ENCODE measurements at regions not wholly inside any gene's neighbourhood (a gene's known extent, or its start where the extent isn't known, plus 50 kb on each side); places are given as distances from the start of the nearest gene placed in this dataset.

GRCh38 chr6:99091985-99092384 is 144.2 kb upstream of the FBXL4 start:
- no peak for DNase-seq (ENCODE audit: low spot score in 2 of 2)
- no peak for FAIRE-seq

GRCh38 chr6:99080191-99080590 is 132.4 kb upstream of the FBXL4 start:
- no peak for DNase-seq (ENCODE audit: low spot score in 2 of 2)
- FAIRE-seq: no peak

GRCh38 chr6:99079058-99079457 is 131.3 kb upstream of the FBXL4 start:
- FAIRE-seq (no peak), DNase-seq (ENCODE audit: low spot score in 2 of 2) (no peak)

GRCh38 chr6:99073223-99073622 is 125.5 kb upstream of the FBXL4 start:
- no peak for DNase-seq (ENCODE audit: low spot score in 2 of 2)
- no peak for FAIRE-seq

GRCh38 chr6:99066044-99066443 is 118.3 kb upstream of the FBXL4 start:
- DNase-seq (ENCODE audit: low spot score in 2 of 2): no peak

GRCh38 chr6:99064834-99065233 is 117.1 kb upstream of the FBXL4 start:
- FAIRE-seq (no peak), DNase-seq (ENCODE audit: low spot score in 2 of 2) (no peak)

More at GRCh38 chr6:99066044-99066443, 118.3 kb upstream of the FBXL4 start:
- no peak for FAIRE-seq

GRCh38 chr6:99036672-99037071 is 88.9 kb upstream of the FBXL4 start:
- DNase-seq (ENCODE audit: low spot score in 2 of 2) (no peak), FAIRE-seq (no peak)

GRCh38 chr6:99032396-99032795 is 84.7 kb upstream of the FBXL4 start:
- FAIRE-seq (no peak), DNase-seq (ENCODE audit: low spot score in 2 of 2) (no peak)

GRCh38 chr6:99031957-99032356 is 84.2 kb upstream of the FBXL4 start:
- FAIRE-seq (no peak), DNase-seq (ENCODE audit: low spot score in 2 of 2) (no peak)

- FAIRE-seq: no peak
Observed at GRCh38 chr6:99030915-99031314, 83.2 kb upstream of the FBXL4 start.

GRCh38 chr6:99026135-99026534 is 78.4 kb upstream of the FBXL4 start:
- FAIRE-seq (no peak), DNase-seq (ENCODE audit: low spot score in 2 of 2) (no peak)

More at GRCh38 chr6:99030915-99031314, 83.2 kb upstream of the FBXL4 start:
- DNase-seq (ENCODE audit: low spot score in 2 of 2): no peak

- no peak for FAIRE-seq
- no peak for DNase-seq (ENCODE audit: low spot score in 2 of 2)
Observed at GRCh38 chr6:99024089-99024488, 76.3 kb upstream of the FBXL4 start.

- FAIRE-seq (no peak), DNase-seq (ENCODE audit: low spot score in 2 of 2) (no peak)
Observed at GRCh38 chr6:99022039-99022609, 74.4 kb upstream of the FBXL4 start.

GRCh38 chr6:99019381-99019780 is 71.6 kb upstream of the FBXL4 start:
- no peak for FAIRE-seq
- no peak for DNase-seq (ENCODE audit: low spot score in 2 of 2)

GRCh38 chr6:99017150-99017549 is 69.4 kb upstream of the FBXL4 start:
- FAIRE-seq (no peak), DNase-seq (ENCODE audit: low spot score in 2 of 2) (no peak)

- DNase-seq (ENCODE audit: low spot score in 2 of 2) (no peak), FAIRE-seq (no peak)
Observed at GRCh38 chr6:99016355-99016754, 68.6 kb upstream of the FBXL4 start.

- FAIRE-seq (no peak), DNase-seq (ENCODE audit: low spot score in 2 of 2) (no peak)
Observed at GRCh38 chr6:99014061-99014460, 66.3 kb upstream of the FBXL4 start.

- FAIRE-seq (no peak), DNase-seq (ENCODE audit: low spot score in 2 of 2) (no peak)
Observed at GRCh38 chr6:99013661-99014060, 65.9 kb upstream of the FBXL4 start.

GRCh38 chr6:99013145-99013544 is 65.4 kb upstream of the FBXL4 start:
- FAIRE-seq: no peak
- DNase-seq (ENCODE audit: low spot score in 2 of 2): no peak

GRCh38 chr6:99011151-99011550 is 63.4 kb upstream of the FBXL4 start:
- FAIRE-seq (no peak), DNase-seq (ENCODE audit: low spot score in 2 of 2) (no peak)

GRCh38 chr6:99002831-99003230 is 55.1 kb upstream of the FBXL4 start:
- DNase-seq (ENCODE audit: low spot score in 2 of 2): no peak
- no peak for FAIRE-seq

GRCh38 chr6:98998103-98998502 is 50.4 kb upstream of the FBXL4 start:
- DNase-seq (ENCODE audit: low spot score in 2 of 2) (no peak), FAIRE-seq (no peak)

Measured in frontal cortex (tissue), 3 donors.